Panc1 (cell line): ENCODE measurements at regions not wholly inside any gene's neighbourhood (a gene's known extent, or its start where the extent isn't known, plus 50 kb on each side); places are given as distances from the start of the nearest gene placed in this dataset.

Experiments
- SIN3A ChIP-seq: IDR thresholded peaks from 2 replicates; pipeline ENCODE4 v1.6.1; 2012; ENCODE audit warnings: low read depth, mild to moderate bottlenecking, low read length, moderate library complexity, borderline replicate concordance; ENCODE audit not compliant: insufficient read depth
- TF ChIP-seq, protein P1 (sequence below): fragments of 450-650 bp; IDR thresholded peaks from 2 replicates; pipeline ENCODE4 v1.5.1; 2017; ENCODE audit warnings: mild to moderate bottlenecking

DNA sequence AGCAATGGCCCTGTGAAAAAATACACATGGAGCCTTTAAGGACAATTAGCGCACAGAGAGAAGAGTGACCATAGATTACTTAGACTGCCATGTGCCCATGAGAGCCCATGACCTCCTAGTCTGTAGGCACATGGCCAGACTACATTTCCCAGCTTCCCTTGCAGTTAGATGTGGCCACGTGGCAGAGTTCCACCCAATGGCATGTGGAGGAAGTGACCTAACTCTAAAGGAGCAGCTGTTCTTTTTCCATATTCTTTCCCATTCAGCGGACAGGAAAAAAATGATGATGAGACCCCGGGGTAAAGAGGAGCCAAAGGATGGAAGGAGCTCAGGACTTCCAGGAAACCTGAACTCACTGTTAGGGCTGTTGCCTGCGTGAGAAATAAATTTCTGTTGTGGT lies 116.6 kb downstream of the CBLN4 start:
- TF ChIP-seq SIN3A, result no peak
- TF ChIP-seq, protein P1, sequence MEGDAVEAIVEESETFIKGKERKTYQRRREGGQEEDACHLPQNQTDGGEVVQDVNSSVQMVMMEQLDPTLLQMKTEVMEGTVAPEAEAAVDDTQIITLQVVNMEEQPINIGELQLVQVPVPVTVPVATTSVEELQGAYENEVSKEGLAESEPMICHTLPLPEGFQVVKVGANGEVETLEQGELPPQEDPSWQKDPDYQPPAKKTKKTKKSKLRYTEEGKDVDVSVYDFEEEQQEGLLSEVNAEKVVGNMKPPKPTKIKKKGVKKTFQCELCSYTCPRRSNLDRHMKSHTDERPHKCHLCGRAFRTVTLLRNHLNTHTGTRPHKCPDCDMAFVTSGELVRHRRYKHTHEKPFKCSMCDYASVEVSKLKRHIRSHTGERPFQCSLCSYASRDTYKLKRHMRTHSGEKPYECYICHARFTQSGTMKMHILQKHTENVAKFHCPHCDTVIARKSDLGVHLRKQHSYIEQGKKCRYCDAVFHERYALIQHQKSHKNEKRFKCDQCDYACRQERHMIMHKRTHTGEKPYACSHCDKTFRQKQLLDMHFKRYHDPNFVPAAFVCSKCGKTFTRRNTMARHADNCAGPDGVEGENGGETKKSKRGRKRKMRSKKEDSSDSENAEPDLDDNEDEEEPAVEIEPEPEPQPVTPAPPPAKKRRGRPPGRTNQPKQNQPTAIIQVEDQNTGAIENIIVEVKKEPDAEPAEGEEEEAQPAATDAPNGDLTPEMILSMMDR, result no peak
